DMS53 treated with DMSO at 0.1 percent for 48 hours (cell line): ENCODE measurements at regions not wholly inside any gene's neighbourhood (a gene's known extent, or its start where the extent isn't known, plus 50 kb on each side); places are given as distances from the start of the nearest gene placed in this dataset.
A peak's percentile ranks its signal among the peaks of the same experiment; 100 is the strongest.
"Not testable (repeated sequence)": the region's sequence is repeated elsewhere in the genome, so short reads cannot be mapped to it uniquely, and the experiment has no call there.

Source experiments
- DNase-seq: peaks from one replicate; lab custom pipeline; 2025; ENCODE audit not compliant: unreplicated experiment; lab: John Stamatoyannopoulos, UW

DNA sequence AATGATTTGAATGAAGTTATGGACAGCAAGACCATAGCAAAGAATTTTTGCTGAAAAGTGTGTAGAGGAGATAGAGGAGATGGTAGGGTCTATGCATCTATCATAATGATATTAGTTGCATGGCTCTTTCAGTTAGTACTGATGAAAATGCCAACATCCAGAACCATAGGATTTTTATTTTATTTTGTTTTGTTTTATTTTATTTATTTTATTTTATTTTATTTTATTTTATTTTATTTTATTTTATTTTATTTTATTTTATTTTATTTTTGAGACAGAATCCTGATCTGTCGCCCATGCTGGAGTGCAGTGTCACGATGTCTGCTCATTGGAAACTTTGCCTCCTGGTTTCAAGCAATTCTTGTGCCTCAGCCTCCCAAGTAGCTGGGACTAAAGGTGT lies 1021.1 kb upstream of the ZEB2 start:
- no peak for DNase-seq

DNA sequence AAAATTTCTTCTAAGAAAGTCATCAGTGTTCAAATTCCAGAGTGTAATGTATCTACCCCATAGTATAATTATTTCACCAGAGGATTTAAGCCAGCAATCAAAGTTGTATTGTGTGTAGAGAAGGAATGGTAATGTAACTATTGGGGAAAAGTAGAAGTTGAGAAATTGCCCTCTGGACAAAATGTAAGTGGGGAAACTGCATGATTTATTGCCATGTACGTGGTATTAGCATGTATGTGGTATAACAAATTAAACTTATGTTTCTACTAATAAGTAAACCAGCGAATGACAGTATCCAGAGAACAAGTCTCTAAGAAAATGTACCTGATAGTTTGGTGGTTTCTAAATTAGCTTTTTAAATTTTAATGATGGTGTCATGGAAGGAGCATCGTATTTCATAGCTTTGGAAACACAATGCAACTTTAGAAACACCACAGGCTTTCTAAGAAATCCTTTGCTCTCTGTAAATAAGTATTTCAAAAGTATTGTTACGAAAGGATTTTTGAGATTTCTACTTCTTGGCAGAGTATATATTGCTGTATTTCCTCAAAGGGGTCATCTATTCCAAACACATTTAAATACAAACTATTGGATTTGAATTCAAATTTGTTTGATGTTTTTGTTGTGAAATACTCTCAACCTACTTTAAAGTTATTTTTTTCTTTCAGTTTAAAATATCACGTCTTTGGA lies 1018.9 kb upstream of the ZEB2 start:
- no peak for DNase-seq

DNA sequence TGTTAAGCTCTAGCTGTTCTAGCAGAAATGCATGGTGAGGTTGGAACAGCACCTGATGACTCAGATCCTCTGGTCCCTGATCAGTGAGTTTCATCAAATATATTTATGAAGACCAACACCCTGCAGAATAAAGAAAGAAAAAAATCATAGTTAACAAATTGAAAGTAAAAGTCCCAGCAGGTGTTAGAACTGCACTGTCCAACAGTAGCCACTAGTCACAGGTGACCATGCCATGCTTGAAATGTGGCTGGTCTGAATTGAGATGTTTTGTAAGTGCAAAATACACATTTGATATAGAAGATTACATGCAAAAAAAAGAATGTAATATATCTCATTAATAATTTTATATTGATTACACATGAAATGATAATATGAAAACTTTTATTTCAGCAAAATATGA lies 1010.7 kb upstream of the ZEB2 start:
- no peak for DNase-seq

DNA sequence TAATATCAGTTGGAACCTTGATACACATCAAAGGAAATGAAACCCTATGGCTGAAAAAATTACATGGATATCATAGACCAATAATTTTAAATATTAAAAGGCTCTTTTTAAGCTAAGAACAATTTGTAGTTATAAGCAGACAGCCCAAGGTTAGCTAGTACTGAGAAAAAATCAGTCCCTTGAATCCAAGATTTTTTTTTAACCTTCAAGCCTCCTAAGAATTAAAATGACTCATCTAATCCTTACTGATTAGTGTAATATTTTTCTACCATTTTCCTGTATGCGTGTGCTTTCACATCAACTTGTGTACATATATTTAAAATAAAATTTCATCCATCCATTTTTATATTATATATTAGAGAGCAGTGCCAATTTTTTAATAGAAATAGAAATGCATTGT lies 1004.9 kb upstream of the ZEB2 start:
- no peak for DNase-seq

GRCh38 chr2:145524303-145524702 lies 1004.4 kb upstream of the ZEB2 start:
- DNase-seq, result no peak

DNA sequence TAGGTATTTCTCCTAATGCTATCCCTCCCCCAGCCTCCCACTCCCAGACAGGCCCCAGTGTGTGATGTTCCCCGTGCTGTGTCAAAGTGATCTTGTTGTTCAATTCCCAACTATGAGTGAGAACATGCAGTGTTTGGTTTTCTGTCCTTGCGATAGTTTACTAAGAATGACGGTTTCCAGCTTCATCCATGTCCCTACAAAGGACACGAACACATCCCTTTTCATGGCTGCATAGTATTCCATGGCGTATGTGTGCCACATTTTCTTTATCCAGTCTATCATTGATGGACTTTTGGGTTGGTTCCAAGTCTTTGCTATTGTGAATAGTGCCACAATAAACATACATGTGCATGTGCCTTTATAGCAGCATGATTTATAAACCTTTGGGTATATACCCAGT lies 999.3 kb upstream of the ZEB2 start:
- DNase-seq, result not testable (repeated sequence)

DNA sequence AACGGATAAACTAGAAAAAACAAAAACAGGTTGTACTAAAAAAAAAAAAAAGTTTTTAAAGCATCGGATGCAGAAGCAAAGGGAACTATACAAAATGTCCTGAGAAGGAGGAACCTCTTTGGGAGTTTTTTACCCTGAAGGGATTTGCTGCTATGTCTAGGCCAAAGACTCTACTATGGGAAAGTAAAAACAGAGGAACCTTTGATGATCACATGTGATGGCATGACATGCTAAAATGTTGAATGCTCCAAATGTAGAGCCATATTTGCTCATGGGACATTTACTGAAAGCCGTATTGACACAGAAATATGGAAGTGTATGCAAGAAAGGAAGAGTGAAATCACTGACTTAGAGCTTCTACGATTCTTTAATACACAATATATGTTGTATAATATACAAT lies 992.0 kb upstream of the ZEB2 start:
- no peak for DNase-seq

DNA sequence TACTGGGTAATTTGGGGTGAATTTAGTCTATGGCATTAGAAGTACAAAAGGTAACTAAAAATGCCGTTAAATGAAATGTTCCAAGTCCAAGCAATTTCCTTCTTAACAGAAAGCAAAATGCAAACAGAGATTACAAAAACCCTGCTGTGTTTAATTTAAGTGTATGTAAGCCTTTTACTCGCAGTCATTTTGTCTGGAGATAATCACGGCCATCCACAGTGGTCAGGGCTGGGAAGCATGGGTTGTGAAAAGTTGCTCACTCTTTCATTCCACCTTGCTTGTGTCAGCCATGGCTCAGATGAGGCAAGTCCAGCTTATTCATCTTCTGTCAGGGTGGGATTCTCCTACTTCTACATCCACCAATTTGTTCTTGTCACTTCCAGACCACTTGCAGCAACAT lies 983.6 kb upstream of the ZEB2 start:
- DNase-seq, result no peak

DNA sequence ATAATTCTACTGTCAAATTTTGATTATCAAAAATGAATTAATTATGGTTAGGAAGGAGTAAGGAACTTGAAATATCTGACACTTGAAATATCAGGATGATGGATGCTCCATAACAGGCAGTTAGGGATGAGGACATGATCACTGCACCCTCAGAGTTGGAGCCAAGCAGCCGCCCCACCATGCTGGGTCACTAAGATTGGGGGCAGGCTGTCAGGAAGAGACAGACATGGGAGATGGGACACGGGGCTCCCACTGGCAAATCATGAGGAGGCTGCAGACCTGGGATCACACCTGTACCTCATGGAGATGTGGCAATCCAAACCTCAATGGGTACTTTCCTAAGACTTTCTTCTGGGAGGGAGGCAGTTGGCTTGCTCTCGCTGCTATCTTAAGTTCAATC lies 982.0 kb upstream of the ZEB2 start:
- no peak for DNase-seq

- no peak for DNase-seq
These were observed 975.7 kb upstream of the ZEB2 start for GRCh38 chr2:145495590-145495989.

DNA sequence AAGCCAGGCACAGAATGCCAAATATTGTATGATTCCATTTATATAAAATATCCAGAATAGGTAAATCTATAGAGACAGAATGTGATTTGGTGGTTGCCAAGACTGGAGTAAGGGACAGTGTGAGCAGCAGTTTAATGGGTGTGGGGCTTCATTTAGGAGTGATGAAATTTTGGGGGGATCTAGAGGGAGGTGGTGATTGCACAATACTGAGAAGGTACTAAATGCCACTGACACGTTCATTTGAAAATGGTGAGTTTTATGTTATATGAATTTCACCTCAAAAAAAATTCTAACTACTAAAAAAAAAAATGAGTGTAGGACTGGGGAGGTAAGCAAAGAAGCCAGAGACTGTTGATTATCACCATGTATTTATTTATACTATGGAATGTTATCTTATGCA lies 974.5 kb upstream of the ZEB2 start:
- DNase-seq, result no peak

DNA sequence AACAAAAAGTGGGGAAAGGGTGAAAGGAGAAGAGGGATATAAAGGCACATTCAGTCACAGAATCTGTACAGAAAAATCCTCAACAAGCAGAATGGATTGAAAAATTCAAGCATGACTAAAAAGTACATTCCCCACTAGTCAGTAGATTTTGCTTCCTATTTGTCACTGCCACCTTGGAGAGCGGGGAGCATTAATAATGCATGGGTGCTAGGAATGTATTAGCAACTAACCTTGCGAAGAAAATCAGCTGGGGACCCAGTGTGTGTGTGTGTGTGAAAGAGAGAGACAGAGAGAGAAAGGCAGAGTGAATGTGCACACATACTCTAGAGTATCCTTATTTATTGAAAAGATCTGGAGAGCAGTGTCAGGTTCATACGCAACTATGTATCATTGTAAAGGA lies 968.7 kb upstream of the ZEB2 start:
- DNase-seq, result no peak

- no peak for DNase-seq
These were observed 964.7 kb upstream of the ZEB2 start for GRCh38 chr2:145484448-145485097.

DNA sequence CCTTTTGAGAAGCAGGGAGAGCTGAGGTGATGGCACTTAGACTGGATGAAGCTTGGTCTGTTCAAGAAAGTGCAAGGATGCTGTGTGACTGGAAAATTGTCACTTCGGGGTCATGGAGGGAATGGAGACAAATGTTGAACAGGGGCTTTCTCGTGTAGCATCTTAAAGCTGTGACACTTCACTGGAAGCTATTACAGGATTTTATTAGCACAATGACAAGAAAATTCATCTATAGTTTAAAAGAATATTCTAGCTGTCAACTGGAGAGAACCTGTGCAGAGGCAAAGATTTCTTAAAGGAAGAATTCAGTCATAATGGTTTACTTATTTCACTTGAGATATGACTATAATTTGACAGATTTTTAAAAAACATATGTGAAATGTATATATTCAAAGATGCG lies 963.9 kb upstream of the ZEB2 start:
- no peak for DNase-seq

- DNase-seq, result no peak
These were observed 961.5 kb upstream of the ZEB2 start for GRCh38 chr2:145481334-145481922.

- no peak for DNase-seq
These were observed 944.9 kb upstream of the ZEB2 start for GRCh38 chr2:145464866-145465265.

DNA sequence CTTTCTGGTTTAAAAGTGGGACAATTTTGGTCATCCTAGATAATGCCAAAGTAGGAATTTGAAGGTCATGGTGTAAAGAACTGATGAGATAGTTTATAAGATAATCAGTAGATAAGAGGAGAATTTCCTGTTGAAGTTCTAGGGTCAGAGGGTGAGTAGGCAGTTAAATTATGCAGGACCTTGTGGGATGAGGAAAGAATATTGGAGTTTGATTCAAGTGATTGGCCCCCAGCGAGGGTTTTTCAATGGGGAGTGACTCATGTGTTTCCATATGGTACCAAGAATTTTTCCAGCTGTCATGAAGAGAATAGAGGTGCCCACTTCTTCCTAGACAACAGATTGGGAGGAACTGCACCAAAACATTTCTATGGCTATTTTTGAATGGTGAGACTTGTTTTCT lies 940.2 kb upstream of the ZEB2 start:
- DNase-seq, result no peak

DNA sequence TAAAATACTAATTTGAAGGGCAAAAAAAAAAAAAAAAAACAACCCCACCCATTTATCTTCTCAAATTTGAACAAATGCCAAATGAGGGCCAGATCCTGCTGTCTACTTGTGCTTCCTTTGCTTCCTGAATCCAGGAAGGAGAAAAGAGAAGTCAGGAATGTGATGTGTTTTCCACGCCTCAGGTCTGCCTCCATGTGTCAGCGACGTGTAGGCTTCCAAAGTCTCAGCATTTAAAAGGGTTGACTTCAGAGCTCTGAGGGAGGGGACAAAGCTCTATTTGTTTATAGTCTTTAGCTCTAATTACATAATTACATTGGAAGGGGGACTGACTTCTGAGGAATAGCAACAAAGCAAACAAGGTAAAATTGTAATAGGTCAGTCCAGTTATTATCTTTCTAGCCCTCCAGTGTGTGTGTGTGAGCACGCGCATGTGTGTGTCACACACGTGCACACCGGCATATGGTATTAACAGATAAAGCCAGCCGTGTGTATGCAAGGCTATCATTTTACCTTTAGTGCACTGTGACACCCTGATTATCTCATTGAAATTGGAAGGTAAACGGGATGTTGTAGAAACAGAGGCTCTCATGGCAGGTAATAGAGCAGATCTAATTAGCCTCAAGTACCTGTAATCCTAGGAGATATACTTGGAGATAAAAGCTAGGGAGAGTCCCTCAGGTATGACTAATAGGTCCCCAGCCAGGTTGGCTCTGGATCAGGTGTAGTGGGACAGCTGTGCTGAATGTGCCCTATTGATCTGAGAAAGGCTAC lies 911.4 kb upstream of the ZEB2 start:
- DNase-seq, result peak; percentile 85

- DNase-seq, result no peak
These were observed 903.9 kb upstream of the ZEB2 start for GRCh38 chr2:145423809-145424208.

DNA sequence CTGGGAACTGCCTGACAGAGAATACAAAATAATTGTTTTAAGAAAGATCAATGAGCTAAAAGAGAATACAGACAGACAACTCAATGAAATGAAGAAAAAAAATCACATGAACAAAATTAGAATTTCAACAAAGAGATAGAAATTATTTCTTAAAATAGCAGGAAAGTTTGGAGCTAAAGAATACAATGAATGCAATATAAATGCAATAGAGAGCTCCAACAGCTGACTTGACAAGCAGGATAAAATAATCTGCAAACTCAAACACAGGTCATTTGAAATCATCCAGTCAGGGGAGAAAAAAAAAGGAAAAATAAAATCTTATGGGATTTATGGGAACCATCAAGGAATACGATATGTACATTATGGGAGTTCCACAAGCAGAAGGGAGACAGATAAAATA lies 902.7 kb upstream of the ZEB2 start:
- no peak for DNase-seq

GRCh38 chr2:145421841-145422240 lies 901.9 kb upstream of the ZEB2 start:
- DNase-seq, result no peak

GRCh38 chr2:145416640-145417039 lies 896.7 kb upstream of the ZEB2 start:
- DNase-seq, result no peak
